MM.1S (cell line): ENCODE measurements at regions not wholly inside any gene's neighbourhood (a gene's known extent, or its start where the extent isn't known, plus 50 kb on each side); places are given as distances from the start of the nearest gene placed in this dataset.

ENCODE experiments used
- DNase-seq: peaks from one replicate; pipeline ENCODE4 v3.0.0-alpha.2; 2015
- H2AFZ ChIP-seq: fragments of 300-600 bp; sonication (generic); 2 replicates; pipeline ENCODE4 v1.6.0; 2016; ENCODE audit warnings: antibody characterized with exemption, low read length
- H3F3A ChIP-seq: fragments of 300-600 bp; sonication (generic); 2 replicates; pipeline ENCODE4 v1.6.1; 2016; ENCODE audit warnings: mild to moderate bottlenecking, antibody characterized with exemption, low read length, moderate library complexity, mixed read lengths; ENCODE audit not compliant: insufficient read depth
- H3K27ac ChIP-seq: fragments of 300-600 bp; sonication (generic); 2 replicates; pipeline ENCODE4 v1.5.1; 2016; ENCODE audit warnings: mild to moderate bottlenecking, low read length
- H3K27me3 ChIP-seq: fragments of 300-600 bp; sonication (generic); replicated peaks from 2 replicates; pipeline ENCODE4 v1.6.0; 2016; ENCODE audit warnings: low read length; ENCODE audit not compliant: insufficient read depth
- H3K36me3 ChIP-seq: fragments of 300-600 bp; sonication (generic); replicated peaks from 2 replicates; pipeline ENCODE4 v1.6.1; 2016; ENCODE audit warnings: mild to moderate bottlenecking, low read length, mixed read lengths; ENCODE audit not compliant: insufficient read depth
- H3K4me1 ChIP-seq: fragments of 300-600 bp; sonication (generic); 2 replicates; pipeline ENCODE4 v1.6.1; 2016; ENCODE audit warnings: low read length, mixed read lengths
- H3K4me2 ChIP-seq: fragments of 300-600 bp; sonication (generic); 2 replicates; pipeline ENCODE4 v1.6.0; 2016; ENCODE audit warnings: low read depth, low read length
- H3K4me3 ChIP-seq: fragments of 300-600 bp; sonication (generic); 2 replicates; pipeline ENCODE4 v1.5.1; 2016; ENCODE audit warnings: low read length, mixed read lengths
- H3K79me2 ChIP-seq: fragments of 300-600 bp; sonication (generic); 2 replicates; pipeline ENCODE4 v1.6.1; 2016; ENCODE audit warnings: mixed run types, low read length, mixed read lengths
- H3K9ac ChIP-seq: fragments of 300-600 bp; sonication (generic); 2 replicates; pipeline ENCODE4 v1.6.1; 2016; ENCODE audit warnings: low read length, mixed read lengths
- H3K9me2 ChIP-seq: fragments of 300-600 bp; sonication (generic); replicated peaks from 2 replicates; pipeline ENCODE4 v1.6.1; 2016; ENCODE audit warnings: mild to moderate bottlenecking, low read length, mixed read lengths; ENCODE audit not compliant: insufficient read depth
- H3K9me3 ChIP-seq: fragments of 300-600 bp; sonication (generic); replicated peaks from 2 replicates; pipeline ENCODE4 v1.6.1; 2016; ENCODE audit warnings: mild to moderate bottlenecking, low read length, mixed read lengths; ENCODE audit not compliant: insufficient read depth
- H4K20me1 ChIP-seq: fragments of 300-600 bp; sonication (generic); 2 replicates; pipeline ENCODE4 v1.6.1; 2016; ENCODE audit warnings: mild to moderate bottlenecking, low read length, moderate library complexity, mixed read lengths; ENCODE audit not compliant: insufficient read depth
- EZH2 ChIP-seq: fragments of 300-600 bp; sonication (generic); optimal IDR thresholded peaks from 2 replicates; pipeline ENCODE3; 2017; ENCODE audit warnings: low read depth, mild to moderate bottlenecking, antibody characterized with exemption, low read length, mixed read lengths
- EZH2phosphoT487 ChIP-seq: fragments of 300-600 bp; sonication (generic); IDR thresholded peaks from 2 replicates; pipeline ENCODE4 v1.6.1; 2018; ENCODE audit warnings: antibody characterized with exemption, low read length
- TF ChIP-seq, protein P1 (sequence below): fragments of 300-600 bp; sonication (generic); IDR thresholded peaks from 2 replicates; pipeline ENCODE4 v1.5.1; 2016; ENCODE audit warnings: antibody characterized with exemption, low read length, mixed read lengths

DNA sequence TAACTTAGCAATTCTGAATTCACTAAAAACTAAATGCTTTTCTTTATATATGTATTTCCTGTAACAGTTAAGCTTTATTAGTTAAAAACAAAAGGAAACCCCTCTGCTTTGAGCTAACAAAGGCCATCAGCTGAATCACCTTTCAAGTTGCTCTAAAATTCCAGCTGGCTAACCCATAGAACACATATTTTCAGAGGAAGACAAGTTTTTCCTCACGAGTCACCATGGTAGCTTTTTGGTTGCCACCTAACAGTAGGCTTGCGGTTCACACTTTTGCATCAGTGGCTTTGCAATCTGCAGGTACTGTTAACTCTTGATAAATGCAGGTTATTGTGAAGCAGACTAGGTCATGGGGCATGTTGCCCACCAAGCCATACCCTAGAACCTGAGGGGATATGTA, 57.6 kb upstream of the IRX5 start:
- Histone ChIP-seq H3K9me3 (no peaks in the 10 kb centered on the region), H3K36me3 (no peaks in the 10 kb centered on the region), H4K20me1 (no peaks in the 10 kb centered on the region), H3K9me2 (no peaks in the 10 kb centered on the region), H2AFZ (no peak overlapping the region), H3K27ac (no peak overlapping the region), H3K9ac (no peak overlapping the region), H3K79me2 (no peaks in the 10 kb centered on the region), H3F3A (no peaks in the 10 kb centered on the region), H3K4me3 (no peak overlapping the region), H3K4me1 (no peaks in the 10 kb centered on the region), H3K4me2 (no peak overlapping the region), H3K27me3 (no peaks in the 10 kb centered on the region)
- DNase-seq = no peak
- TF ChIP-seq EZH2 (no peak), EZH2phosphoT487 (no peak)
- TF ChIP-seq, protein P1, sequence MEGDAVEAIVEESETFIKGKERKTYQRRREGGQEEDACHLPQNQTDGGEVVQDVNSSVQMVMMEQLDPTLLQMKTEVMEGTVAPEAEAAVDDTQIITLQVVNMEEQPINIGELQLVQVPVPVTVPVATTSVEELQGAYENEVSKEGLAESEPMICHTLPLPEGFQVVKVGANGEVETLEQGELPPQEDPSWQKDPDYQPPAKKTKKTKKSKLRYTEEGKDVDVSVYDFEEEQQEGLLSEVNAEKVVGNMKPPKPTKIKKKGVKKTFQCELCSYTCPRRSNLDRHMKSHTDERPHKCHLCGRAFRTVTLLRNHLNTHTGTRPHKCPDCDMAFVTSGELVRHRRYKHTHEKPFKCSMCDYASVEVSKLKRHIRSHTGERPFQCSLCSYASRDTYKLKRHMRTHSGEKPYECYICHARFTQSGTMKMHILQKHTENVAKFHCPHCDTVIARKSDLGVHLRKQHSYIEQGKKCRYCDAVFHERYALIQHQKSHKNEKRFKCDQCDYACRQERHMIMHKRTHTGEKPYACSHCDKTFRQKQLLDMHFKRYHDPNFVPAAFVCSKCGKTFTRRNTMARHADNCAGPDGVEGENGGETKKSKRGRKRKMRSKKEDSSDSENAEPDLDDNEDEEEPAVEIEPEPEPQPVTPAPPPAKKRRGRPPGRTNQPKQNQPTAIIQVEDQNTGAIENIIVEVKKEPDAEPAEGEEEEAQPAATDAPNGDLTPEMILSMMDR = no peak

DNA sequence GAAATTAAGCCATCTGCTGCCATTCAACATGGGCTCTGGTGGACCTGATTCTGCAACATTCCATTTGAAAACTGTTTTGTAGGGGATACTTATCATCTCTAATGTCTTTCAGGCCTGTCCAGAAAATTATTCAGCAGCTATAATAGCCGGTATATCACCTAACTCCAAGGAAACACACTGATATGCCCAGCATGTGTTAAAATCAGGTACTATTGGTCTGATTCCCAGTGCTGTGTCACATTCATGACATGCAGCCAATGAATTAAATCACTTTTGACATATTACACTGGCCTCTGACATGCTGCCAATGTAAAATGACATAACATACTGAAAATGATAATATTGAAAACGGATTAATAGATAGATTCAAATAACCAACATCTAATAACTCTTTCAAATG, 60.5 kb upstream of the IRX5 start:
- Histone ChIP-seq H3K36me3 (no peaks in the 10 kb centered on the region), H3K4me3 (no peak overlapping the region), H3K27ac (no peak overlapping the region), H3K4me1 (no peaks in the 10 kb centered on the region), H3K4me2 (no peak overlapping the region), H3K9ac (no peak overlapping the region), H3F3A (no peaks in the 10 kb centered on the region), H4K20me1 (no peaks in the 10 kb centered on the region), H3K9me3 (no peaks in the 10 kb centered on the region), H2AFZ (no peak overlapping the region), H3K27me3 (no peaks in the 10 kb centered on the region), H3K9me2 (no peaks in the 10 kb centered on the region), H3K79me2 (no peaks in the 10 kb centered on the region)
- TF ChIP-seq EZH2 = no peak
- TF ChIP-seq, protein P1 = no peak
- TF ChIP-seq EZH2phosphoT487 = no peak
- no peak for DNase-seq

DNA sequence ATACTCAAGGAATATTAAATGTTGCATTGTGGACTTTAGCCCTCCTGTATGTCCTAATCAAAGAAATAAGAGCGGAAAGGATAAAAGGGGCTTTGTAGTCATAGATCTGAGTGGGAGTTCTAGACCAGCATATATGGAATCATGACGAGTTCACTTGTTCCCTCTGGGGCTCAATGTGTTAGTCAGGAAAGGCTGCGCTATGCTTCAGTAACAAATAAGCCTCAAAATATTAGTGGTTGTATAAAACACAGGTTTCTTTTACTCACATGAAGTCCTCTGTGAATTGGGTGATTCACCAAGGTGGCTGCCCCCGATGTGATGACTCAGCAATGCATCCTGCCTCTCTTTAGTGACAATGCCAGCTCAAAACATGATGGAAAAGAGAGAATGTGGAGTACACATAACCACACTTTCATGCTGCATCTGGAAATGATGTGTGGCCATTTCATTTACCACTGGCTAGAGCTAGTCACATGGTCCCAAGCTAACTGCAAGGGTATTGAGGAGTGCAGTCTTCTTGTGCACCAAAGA, 63.3 kb upstream of the IRX5 start:
- H3K9ac ChIP-seq = no peak overlapping the region
- no peak overlapping the region for H3K27ac ChIP-seq
- H3K79me2 ChIP-seq = no peaks in the 10 kb centered on the region
- H4K20me1 ChIP-seq = no peaks in the 10 kb centered on the region
- DNase-seq = no peak
- no peaks in the 10 kb centered on the region for H3K4me1 ChIP-seq
- H2AFZ ChIP-seq = no peak overlapping the region
- no peaks in the 10 kb centered on the region for H3K27me3 ChIP-seq
- no peak overlapping the region for H3K4me2 ChIP-seq
- TF ChIP-seq, protein P1 = no peak
- no peak for TF ChIP-seq EZH2phosphoT487
- no peaks in the 10 kb centered on the region for H3K9me3 ChIP-seq
- no peaks in the 10 kb centered on the region for H3F3A ChIP-seq
- no peaks in the 10 kb centered on the region for H3K36me3 ChIP-seq
- no peak overlapping the region for H3K4me3 ChIP-seq
- H3K9me2 ChIP-seq = no peaks in the 10 kb centered on the region
